NT2/D1 (cell line): ENCODE measurements at regions not wholly inside any gene's neighbourhood (a gene's known extent, or its start where the extent isn't known, plus 50 kb on each side); places are given as distances from the start of the nearest gene placed in this dataset.

ENCODE experiments used
- SUZ12 ChIP-seq: IDR thresholded peaks from 2 replicates; pipeline ENCODE4 v1.6.1; 2011; ENCODE audit not compliant: insufficient read length, insufficient read depth; ENCODE audit errors: extremely low read depth
- YY1 ChIP-seq: IDR thresholded peaks from 2 replicates; pipeline ENCODE4 v1.6.1; 2011; ENCODE audit not compliant: insufficient read length, insufficient read depth
- ZNF274 ChIP-seq: IDR thresholded peaks from 2 replicates; pipeline ENCODE4 v1.6.1; 2011; ENCODE audit warnings: mild to moderate bottlenecking, low read depth, low read length

GRCh38 chr15:25969886-25970285 is 106.8 kb upstream of the ATP10A start:
- no peak for TF ChIP-seq SUZ12
- TF ChIP-seq ZNF274 = no peak
- no peak for TF ChIP-seq YY1
